ENCODE measurements at regions not wholly inside any gene's neighbourhood (a gene's known extent, or its start where the extent isn't known, plus 50 kb on each side); places are given as distances from the start of the nearest gene placed in this dataset.

DNA sequence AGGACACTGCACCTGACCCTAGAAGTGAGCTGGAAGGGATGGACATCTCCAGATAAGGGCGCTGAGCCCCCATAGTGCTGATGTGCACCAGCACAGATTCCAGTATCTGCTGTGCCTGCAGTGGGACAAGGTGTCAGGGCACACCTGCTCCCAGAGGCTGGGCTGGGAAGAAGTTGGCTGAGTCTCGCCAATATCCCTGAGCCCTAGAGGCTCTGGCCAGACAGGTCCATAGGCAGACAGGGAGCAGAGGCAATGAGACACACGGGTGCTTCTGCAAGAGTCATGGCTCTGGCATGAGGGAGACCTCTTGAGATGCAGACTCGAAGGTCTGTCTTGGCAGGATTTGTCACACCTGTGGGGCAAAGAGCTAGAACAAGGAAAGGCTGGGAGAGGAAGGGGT lies 1321.5 kb downstream of the UQCRFS1 start:
- TF ChIP-seq, protein P1, sequence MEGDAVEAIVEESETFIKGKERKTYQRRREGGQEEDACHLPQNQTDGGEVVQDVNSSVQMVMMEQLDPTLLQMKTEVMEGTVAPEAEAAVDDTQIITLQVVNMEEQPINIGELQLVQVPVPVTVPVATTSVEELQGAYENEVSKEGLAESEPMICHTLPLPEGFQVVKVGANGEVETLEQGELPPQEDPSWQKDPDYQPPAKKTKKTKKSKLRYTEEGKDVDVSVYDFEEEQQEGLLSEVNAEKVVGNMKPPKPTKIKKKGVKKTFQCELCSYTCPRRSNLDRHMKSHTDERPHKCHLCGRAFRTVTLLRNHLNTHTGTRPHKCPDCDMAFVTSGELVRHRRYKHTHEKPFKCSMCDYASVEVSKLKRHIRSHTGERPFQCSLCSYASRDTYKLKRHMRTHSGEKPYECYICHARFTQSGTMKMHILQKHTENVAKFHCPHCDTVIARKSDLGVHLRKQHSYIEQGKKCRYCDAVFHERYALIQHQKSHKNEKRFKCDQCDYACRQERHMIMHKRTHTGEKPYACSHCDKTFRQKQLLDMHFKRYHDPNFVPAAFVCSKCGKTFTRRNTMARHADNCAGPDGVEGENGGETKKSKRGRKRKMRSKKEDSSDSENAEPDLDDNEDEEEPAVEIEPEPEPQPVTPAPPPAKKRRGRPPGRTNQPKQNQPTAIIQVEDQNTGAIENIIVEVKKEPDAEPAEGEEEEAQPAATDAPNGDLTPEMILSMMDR (conservative IDR thresholded peaks at IDR 0.05; ENCODE audit: low read length): no peak
- TF ChIP-seq EZH2phosphoT487 (IDR thresholded peaks at IDR 0.05; ENCODE audit: borderline replicate concordance): no peak

Measured in Loucy (cell line).